HCT116 (cell line): ENCODE measurements at regions not wholly inside any gene's neighbourhood (a gene's known extent, or its start where the extent isn't known, plus 50 kb on each side); places are given as distances from the start of the nearest gene placed in this dataset.

Source experiments
- ATAC-seq: fragments of 200-7000 bp; cut with Tn5 transposase; 2 replicates; pipeline ENCODE4 v1.9.1; 2020; ENCODE audit warnings: mild to moderate bottlenecking, moderate library complexity
- BruUV-seq: library from RNA; stranded (reverse); fragments of 400-500 nt; replicated peaks from 2 replicates; lab custom pipeline; 2021; lab: Mats Ljungman, UMichigan
- CTCF ChIA-PET: fragments of 300-600 bp; sonication (Branson Sonifier 250); formaldehyde crosslinking; loops from one replicate; lab custom pipeline; 2021; ENCODE audit warnings: antibody characterized with exemption; lab: Charles Lee
- POLR2A ChIA-PET: fragments of 300-600, 350-600 bp; sonication (Branson Sonifier 250); formaldehyde crosslinking; loops from one replicate; lab custom pipeline; 2021; ENCODE audit warnings: antibody characterized with exemption; lab: Charles Lee
- RAD21 ChIA-PET, 2 experiments: fragments of 300-600 bp; sonication (Branson Sonifier 250); formaldehyde crosslinking; loops; one replicate each; lab custom pipeline; 2023; ENCODE audit warnings: low total read pairs in 2 of 2; ENCODE audit not compliant: uncharacterized antibody in 2 of 2, unreplicated experiment in 2 of 2, low non-redundant PET in 1 of 2; lab: Charles Lee
- DNase-seq: peaks from one replicate; pipeline ENCODE4 v3.0.0-alpha.2; 2010; ENCODE audit warnings: low read depth, low spot score
- H2AFZ ChIP-seq: fragments of 200-600 bp; shearing (Covaris generic), sonication (generic); 2 replicates; pipeline ENCODE4 v1.6.1; 2017; ENCODE audit warnings: low read depth, mixed run types, mixed read lengths, antibody characterized with exemption, low read length; ENCODE audit not compliant: poor library complexity, severe bottlenecking
- H3K27ac ChIP-seq: 2 replicates; pipeline ENCODE4 v1.5.1; 2012; ENCODE audit warnings: low read depth, low read length
- H3K27me3 ChIP-seq: fragments of 200-600 bp; sonication (generic); 2 replicates; pipeline ENCODE4 v1.6.1; 2016; ENCODE audit warnings: mixed run types, low read length, mixed read lengths; ENCODE audit not compliant: insufficient read depth
- H3K36me3 ChIP-seq, 2 experiments: fragments of 200-500 bp in 1 of 2; fragments of 200-600 bp in 1 of 2; sonication (Bioruptor generic) in 1 of 2; sonication (generic) in 1 of 2; 2 replicates each; pipeline versions ENCODE4 v1.5.1 to v1.6.1; 2014 to 2016; ENCODE audit warnings: low read length in 2 of 2, inconsistent platforms in 1 of 2, mixed read lengths in 1 of 2, mixed run types in 1 of 2; ENCODE audit not compliant: insufficient read depth in 2 of 2, control insufficient read depth in 1 of 2
- H3K4me1 ChIP-seq, 2 experiments: fragments of 200-600 bp in 1 of 2; sonication (generic) in 1 of 2; 2 replicates each; pipeline versions ENCODE4 v1.5.1 to v1.6.1; 2012 to 2017; ENCODE audit warnings: low read length in 2 of 2, inconsistent platforms in 1 of 2, mild to moderate bottlenecking in 1 of 2, mixed read lengths in 1 of 2, mixed run types in 1 of 2, moderate library complexity in 1 of 2; ENCODE audit not compliant: insufficient read depth in 2 of 2, control insufficient read depth in 1 of 2
- H3K4me2 ChIP-seq: fragments of 200-600 bp; sonication (generic); 2 replicates; pipeline ENCODE4 v1.6.1; 2017; ENCODE audit warnings: mixed run types, low read length, mixed read lengths
- H3K4me3 ChIP-seq, 2 experiments: fragments of 200-600 bp in 1 of 2; sonication (generic) in 1 of 2; replicated peaks in 1 of 2; 2 replicates each; pipeline ENCODE4 v1.5.1; 2011 to 2016; ENCODE audit warnings: low read length in 2 of 2, control low read depth in 1 of 2, low read depth in 1 of 2, mild to moderate bottlenecking in 1 of 2, mixed read lengths in 1 of 2, mixed run types in 1 of 2
- H3K79me2 ChIP-seq: fragments of 200-600 bp; sonication (generic); 2 replicates; pipeline ENCODE4 v1.6.1; 2017; ENCODE audit warnings: mild to moderate bottlenecking, mixed run types, low read length, moderate library complexity, mixed read lengths; ENCODE audit not compliant: insufficient read depth
- H3K9ac ChIP-seq: fragments of 200-600 bp; sonication (generic); 2 replicates; pipeline ENCODE4 v1.6.1; 2016; ENCODE audit warnings: low read length, mixed read lengths
- H3K9me2 ChIP-seq: fragments of 200-600 bp; sonication (generic), shearing (Covaris generic); 2 replicates; pipeline ENCODE4 v1.6.1; 2017; ENCODE audit warnings: mixed run types, mild to moderate bottlenecking, moderate library complexity; ENCODE audit not compliant: insufficient read depth
- H3K9me3 ChIP-seq, 2 experiments: fragments of 200-500 bp in 1 of 2; fragments of 200-600 bp in 1 of 2; sonication (Bioruptor generic) in 1 of 2; sonication (generic) in 1 of 2; 2 replicates each; pipeline ENCODE4 v1.6.1; 2014 to 2017; ENCODE audit warnings: low read length in 2 of 2, mixed read lengths in 2 of 2, inconsistent platforms in 1 of 2, low read depth in 1 of 2, mild to moderate bottlenecking in 1 of 2, mixed run types in 1 of 2, moderate library complexity in 1 of 2; ENCODE audit not compliant: control insufficient read depth in 1 of 2, insufficient read depth in 1 of 2
- H4K20me1 ChIP-seq: fragments of 200-600 bp; sonication (generic), shearing (Covaris generic); 2 replicates; pipeline ENCODE4 v1.6.1; 2017; ENCODE audit warnings: mixed run types, mild to moderate bottlenecking, moderate library complexity; ENCODE audit not compliant: insufficient read depth
- CBX3 ChIP-seq: IDR thresholded peaks from 2 replicates; pipeline ENCODE4 v1.6.1; 2012; ENCODE audit warnings: low read depth
- CEBPB ChIP-seq: IDR thresholded peaks from 2 replicates; pipeline ENCODE4 v1.6.1; 2012; ENCODE audit warnings: low read depth
- EGR1 ChIP-seq: IDR thresholded peaks from 2 replicates; pipeline ENCODE4 v1.6.1; 2012; ENCODE audit warnings: low read depth
- ELF1 ChIP-seq: IDR thresholded peaks from 2 replicates; pipeline ENCODE4 v1.6.1; 2012; ENCODE audit warnings: low read depth, borderline replicate concordance
- EZH2 ChIP-seq: fragments of 200-600 bp; sonication (generic); IDR thresholded peaks from 2 replicates; pipeline ENCODE4 v1.6.1; 2017; ENCODE audit warnings: antibody characterized with exemption, mixed run types
- EZH2phosphoT487 ChIP-seq: fragments of 200-600 bp; IDR thresholded peaks from 2 replicates; pipeline ENCODE4 v1.6.1; 2018; ENCODE audit warnings: antibody characterized with exemption, borderline replicate concordance
- JUND ChIP-seq: IDR thresholded peaks from 2 replicates; pipeline ENCODE4 v1.6.1; 2012
- POLR2A ChIP-seq: IDR thresholded peaks from 2 replicates; pipeline ENCODE4 v1.7.0; 2011; ENCODE audit warnings: borderline replicate concordance; ENCODE audit not compliant: insufficient read depth, insufficient read length; ENCODE audit errors: extremely low read depth
- POLR2AphosphoS5 ChIP-seq: IDR thresholded peaks from 2 replicates; pipeline ENCODE4 v1.6.1; 2011; ENCODE audit warnings: mild to moderate bottlenecking, low read depth, low read length, moderate library complexity
- RAD21 ChIP-seq: IDR thresholded peaks from 2 replicates; pipeline ENCODE4 v1.6.1; 2012; ENCODE audit warnings: low read depth, mild to moderate bottlenecking
- SIN3A ChIP-seq: IDR thresholded peaks from 2 replicates; pipeline ENCODE4 v1.6.1; 2012; ENCODE audit warnings: low read depth
- SP1 ChIP-seq: IDR thresholded peaks from 2 replicates; pipeline ENCODE4 v1.6.1; 2012; ENCODE audit warnings: low read depth
- SRF ChIP-seq: IDR thresholded peaks from 2 replicates; pipeline ENCODE4 v1.6.1; 2012; ENCODE audit warnings: low read depth
- TCF7L2 ChIP-seq: IDR thresholded peaks from 2 replicates; pipeline ENCODE4 v1.7.0; 2011; ENCODE audit warnings: borderline replicate concordance, inconsistent platforms; ENCODE audit not compliant: insufficient read depth, insufficient read length; ENCODE audit errors: extremely low read depth
- YY1 ChIP-seq: IDR thresholded peaks from 2 replicates; pipeline ENCODE4 v1.6.1; 2011; ENCODE audit warnings: low read length, low read depth, moderate library complexity, mild to moderate bottlenecking; ENCODE audit not compliant: insufficient replicate concordance; ENCODE audit errors: extremely low read depth
- ZFX ChIP-seq: fragments of 450-650 bp; IDR thresholded peaks from 2 replicates; pipeline ENCODE4 v1.6.1; 2017
- intact Hi-C: fragments of 100-400 bp; cut with micrococcal nuclease; formaldehyde crosslinking; loops from 2 replicates; pipeline ENCODE4 v1.10.0; 2022
- TF ChIP-seq, protein P1 (sequence below): IDR thresholded peaks from 2 replicates; pipeline ENCODE4 v1.6.1; 2012
- TF ChIP-seq, protein P2 (sequence below), 3 experiments: fragments of 200-600 bp in 1 of 3; sonication (generic) in 1 of 3; IDR thresholded peaks in 2 of 3; conservative IDR thresholded peaks in 1 of 3; 2 replicates each; pipeline ENCODE4 v1.5.1; 2012 to 2017; ENCODE audit warnings: low read depth in 2 of 3, low read length in 2 of 3, antibody characterized with exemption in 1 of 3, borderline replicate concordance in 1 of 3, control low read depth in 1 of 3, mild to moderate bottlenecking in 1 of 3, mixed read lengths in 1 of 3, mixed run types in 1 of 3, moderate library complexity in 1 of 3; ENCODE audit not compliant: insufficient read depth in 1 of 3
- TF ChIP-seq, protein P3 (sequence below): IDR thresholded peaks from 2 replicates; pipeline ENCODE4 v1.6.1; 2012; ENCODE audit warnings: low read depth
- TF ChIP-seq, protein P4 (sequence below): IDR thresholded peaks from 2 replicates; pipeline ENCODE4 v1.6.1; 2011; ENCODE audit warnings: mild to moderate bottlenecking, low read length, moderate library complexity; ENCODE audit not compliant: insufficient replicate concordance; ENCODE audit errors: extremely low read depth
- TF ChIP-seq, protein P5 (sequence below): IDR thresholded peaks from 2 replicates; pipeline ENCODE4 v1.6.1; 2012

DNA sequence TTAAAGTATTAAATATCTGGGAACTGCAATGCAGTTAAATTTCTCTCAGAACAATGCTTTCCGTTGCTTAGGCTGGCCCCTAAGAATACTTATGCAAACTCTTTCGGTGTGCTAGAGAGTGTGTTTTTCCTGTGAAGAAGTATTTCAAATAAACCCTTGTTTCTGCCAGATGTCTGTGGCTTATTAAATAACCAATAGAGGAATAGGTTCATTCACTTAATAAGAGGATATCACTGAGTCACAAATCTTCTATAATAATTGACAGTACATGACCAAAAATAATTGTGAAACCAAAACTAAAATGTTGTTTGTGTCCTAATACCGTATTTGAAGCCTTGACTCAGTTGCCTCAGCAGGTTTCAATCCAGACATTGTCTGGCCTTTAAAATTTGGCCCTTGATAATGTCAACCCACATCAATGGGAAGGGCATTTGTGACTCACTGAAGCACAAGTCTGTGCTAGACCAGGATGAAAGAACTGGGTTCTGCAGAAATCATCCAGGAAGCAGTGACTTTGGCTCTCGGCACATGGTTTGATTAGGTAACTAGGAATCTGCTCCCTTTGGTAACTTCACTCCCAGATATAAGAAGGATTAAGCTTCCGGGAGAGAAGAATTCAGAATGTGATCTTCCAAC, 104.2 kb upstream of the BARHL2 start:
- H3K4me1 ChIP-seq: peaks cover 6 to 9% of the 10 kb centered on the region in 2 experiments; a peak in 3 of 4 replicates
- H3K9me2 ChIP-seq: no peaks in the 10 kb centered on the region
- ChIA-PET POLR2A (no interaction called here), CTCF (no interaction called here), RAD21 (no interaction called here)
- H3K9me3 ChIP-seq: no peaks in the 10 kb centered on the region
- intact Hi-C loops: no loop called here
- no peaks in the 10 kb centered on the region for H3K79me2 ChIP-seq
- DNase-seq (no peak), ATAC-seq (peak; percentile 67)
- H3K4me3 ChIP-seq: no peak overlapping the region
- no peak overlapping the region for H3K27ac ChIP-seq
- no peaks in the 10 kb centered on the region for H3K36me3 ChIP-seq
- H3K27me3 ChIP-seq: peaks cover 10% of the 10 kb centered on the region; the same call in 1 of the 2 replicates
- H3K9ac ChIP-seq: no peak overlapping the region
- H3K4me2 ChIP-seq: peak overlapping the region; percentile 20; the same call in 1 of the 2 replicates
- H4K20me1 ChIP-seq: no peaks in the 10 kb centered on the region
- no TSS peak for BruUV-seq
- H2AFZ ChIP-seq: no peak overlapping the region
- no peak for TF ChIP-seq YY1
- TF ChIP-seq, protein P1, sequence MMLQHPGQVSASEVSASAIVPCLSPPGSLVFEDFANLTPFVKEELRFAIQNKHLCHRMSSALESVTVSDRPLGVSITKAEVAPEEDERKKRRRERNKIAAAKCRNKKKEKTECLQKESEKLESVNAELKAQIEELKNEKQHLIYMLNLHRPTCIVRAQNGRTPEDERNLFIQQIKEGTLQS: no peak
- TF ChIP-seq SIN3A: no peak
- TF ChIP-seq, protein P2, sequence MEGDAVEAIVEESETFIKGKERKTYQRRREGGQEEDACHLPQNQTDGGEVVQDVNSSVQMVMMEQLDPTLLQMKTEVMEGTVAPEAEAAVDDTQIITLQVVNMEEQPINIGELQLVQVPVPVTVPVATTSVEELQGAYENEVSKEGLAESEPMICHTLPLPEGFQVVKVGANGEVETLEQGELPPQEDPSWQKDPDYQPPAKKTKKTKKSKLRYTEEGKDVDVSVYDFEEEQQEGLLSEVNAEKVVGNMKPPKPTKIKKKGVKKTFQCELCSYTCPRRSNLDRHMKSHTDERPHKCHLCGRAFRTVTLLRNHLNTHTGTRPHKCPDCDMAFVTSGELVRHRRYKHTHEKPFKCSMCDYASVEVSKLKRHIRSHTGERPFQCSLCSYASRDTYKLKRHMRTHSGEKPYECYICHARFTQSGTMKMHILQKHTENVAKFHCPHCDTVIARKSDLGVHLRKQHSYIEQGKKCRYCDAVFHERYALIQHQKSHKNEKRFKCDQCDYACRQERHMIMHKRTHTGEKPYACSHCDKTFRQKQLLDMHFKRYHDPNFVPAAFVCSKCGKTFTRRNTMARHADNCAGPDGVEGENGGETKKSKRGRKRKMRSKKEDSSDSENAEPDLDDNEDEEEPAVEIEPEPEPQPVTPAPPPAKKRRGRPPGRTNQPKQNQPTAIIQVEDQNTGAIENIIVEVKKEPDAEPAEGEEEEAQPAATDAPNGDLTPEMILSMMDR (IDR thresholded peaks at IDR 0.05 in 2 of 3, conservative IDR thresholded peaks at IDR 0.05 in 1 of 3; ENCODE audit: borderline replicate concordance in 1 of 3, insufficient read depth in 1 of 3, low read depth in 2 of 3, low read length in 2 of 3): no peak
- no peak for TF ChIP-seq EGR1
- no peak for TF ChIP-seq CBX3
- peak; percentile 28; the same call in 1 of the 2 replicates for TF ChIP-seq SP1
- no peak for TF ChIP-seq ZFX
- TF ChIP-seq, protein P3, sequence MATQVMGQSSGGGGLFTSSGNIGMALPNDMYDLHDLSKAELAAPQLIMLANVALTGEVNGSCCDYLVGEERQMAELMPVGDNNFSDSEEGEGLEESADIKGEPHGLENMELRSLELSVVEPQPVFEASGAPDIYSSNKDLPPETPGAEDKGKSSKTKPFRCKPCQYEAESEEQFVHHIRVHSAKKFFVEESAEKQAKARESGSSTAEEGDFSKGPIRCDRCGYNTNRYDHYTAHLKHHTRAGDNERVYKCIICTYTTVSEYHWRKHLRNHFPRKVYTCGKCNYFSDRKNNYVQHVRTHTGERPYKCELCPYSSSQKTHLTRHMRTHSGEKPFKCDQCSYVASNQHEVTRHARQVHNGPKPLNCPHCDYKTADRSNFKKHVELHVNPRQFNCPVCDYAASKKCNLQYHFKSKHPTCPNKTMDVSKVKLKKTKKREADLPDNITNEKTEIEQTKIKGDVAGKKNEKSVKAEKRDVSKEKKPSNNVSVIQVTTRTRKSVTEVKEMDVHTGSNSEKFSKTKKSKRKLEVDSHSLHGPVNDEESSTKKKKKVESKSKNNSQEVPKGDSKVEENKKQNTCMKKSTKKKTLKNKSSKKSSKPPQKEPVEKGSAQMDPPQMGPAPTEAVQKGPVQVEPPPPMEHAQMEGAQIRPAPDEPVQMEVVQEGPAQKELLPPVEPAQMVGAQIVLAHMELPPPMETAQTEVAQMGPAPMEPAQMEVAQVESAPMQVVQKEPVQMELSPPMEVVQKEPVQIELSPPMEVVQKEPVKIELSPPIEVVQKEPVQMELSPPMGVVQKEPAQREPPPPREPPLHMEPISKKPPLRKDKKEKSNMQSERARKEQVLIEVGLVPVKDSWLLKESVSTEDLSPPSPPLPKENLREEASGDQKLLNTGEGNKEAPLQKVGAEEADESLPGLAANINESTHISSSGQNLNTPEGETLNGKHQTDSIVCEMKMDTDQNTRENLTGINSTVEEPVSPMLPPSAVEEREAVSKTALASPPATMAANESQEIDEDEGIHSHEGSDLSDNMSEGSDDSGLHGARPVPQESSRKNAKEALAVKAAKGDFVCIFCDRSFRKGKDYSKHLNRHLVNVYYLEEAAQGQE: no peak
- no peak for TF ChIP-seq EZH2phosphoT487
- TF ChIP-seq ELF1: no peak
- TF ChIP-seq SRF: no peak
- no peak for TF ChIP-seq POLR2AphosphoS5
- TF ChIP-seq EZH2: no peak
- TF ChIP-seq RAD21: no peak
- TF ChIP-seq TCF7L2: peak; percentile 62
- no peak for TF ChIP-seq POLR2A
- TF ChIP-seq, protein P4, sequence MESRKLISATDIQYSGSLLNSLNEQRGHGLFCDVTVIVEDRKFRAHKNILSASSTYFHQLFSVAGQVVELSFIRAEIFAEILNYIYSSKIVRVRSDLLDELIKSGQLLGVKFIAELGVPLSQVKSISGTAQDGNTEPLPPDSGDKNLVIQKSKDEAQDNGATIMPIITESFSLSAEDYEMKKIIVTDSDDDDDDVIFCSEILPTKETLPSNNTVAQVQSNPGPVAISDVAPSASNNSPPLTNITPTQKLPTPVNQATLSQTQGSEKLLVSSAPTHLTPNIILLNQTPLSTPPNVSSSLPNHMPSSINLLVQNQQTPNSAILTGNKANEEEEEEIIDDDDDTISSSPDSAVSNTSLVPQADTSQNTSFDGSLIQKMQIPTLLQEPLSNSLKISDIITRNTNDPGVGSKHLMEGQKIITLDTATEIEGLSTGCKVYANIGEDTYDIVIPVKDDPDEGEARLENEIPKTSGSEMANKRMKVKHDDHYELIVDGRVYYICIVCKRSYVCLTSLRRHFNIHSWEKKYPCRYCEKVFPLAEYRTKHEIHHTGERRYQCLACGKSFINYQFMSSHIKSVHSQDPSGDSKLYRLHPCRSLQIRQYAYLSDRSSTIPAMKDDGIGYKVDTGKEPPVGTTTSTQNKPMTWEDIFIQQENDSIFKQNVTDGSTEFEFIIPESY: no peak
- TF ChIP-seq, protein P5, sequence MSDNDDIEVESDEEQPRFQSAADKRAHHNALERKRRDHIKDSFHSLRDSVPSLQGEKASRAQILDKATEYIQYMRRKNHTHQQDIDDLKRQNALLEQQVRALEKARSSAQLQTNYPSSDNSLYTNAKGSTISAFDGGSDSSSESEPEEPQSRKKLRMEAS: peak; percentile 54; the same call in 1 of the 2 replicates
- TF ChIP-seq CEBPB: peak; percentile 53
- TF ChIP-seq JUND: peak; percentile 52
